Right cardiac atrium (tissue), 5 donors: ENCODE measurements at regions not wholly inside any gene's neighbourhood (a gene's known extent, or its start where the extent isn't known, plus 50 kb on each side); places are given as distances from the start of the nearest gene placed in this dataset.

Experiments
- ATAC-seq, 2 donors: fragments of 200-7000 bp; cut with Tn5 transposase; one replicate each; pipeline versions ENCODE4 v1.8.0 to v1.9.1; 2020; ENCODE audit warnings: moderate library complexity in 2 of 2, mild to moderate bottlenecking in 1 of 2
- DNase-seq, 3 donors: peaks; one replicate each; pipeline ENCODE4 v3.0.0-alpha.2; 2020
- H3K27ac ChIP-seq: one replicate; pipeline ENCODE4 v1.5.1; 2013; ENCODE audit warnings: mild to moderate bottlenecking, low read length, control low read depth, moderate library complexity
- H3K27me3 ChIP-seq: one replicate; pipeline ENCODE4 v1.6.1; 2013; ENCODE audit not compliant: control insufficient read depth, insufficient read depth
- H3K4me1 ChIP-seq: one replicate; pipeline ENCODE4 v1.6.1; 2013; ENCODE audit warnings: low read length; ENCODE audit not compliant: control insufficient read depth, insufficient read depth
- H3K4me3 ChIP-seq: one replicate; pipeline ENCODE4 v1.5.1; 2013; ENCODE audit warnings: low read length, control low read depth
- H3K9me3 ChIP-seq: one replicate; pipeline ENCODE4 v1.6.1; 2013; ENCODE audit warnings: low read length; ENCODE audit not compliant: control insufficient read depth
- WGBS: extraction: QIAGEN DNeasy Blood & Tissue Kit; methylation state at CpG from one replicate; pipeline ENCODE4 v1.1.7; 2013; 5-methylcytosine and 5-hydroxymethylcytosine counted together
- intact Hi-C, 4 donors: fragments of 100-400 bp; cut with DNase I; formaldehyde crosslinking; loops; one replicate each; pipeline versions ENCODE4 v1.11.0 to v1.14.0; 2022 to 2023
- donor health status: healthy with polysubstance abuse.
- donor health status: DM: no; HTN: yes; CAD: no.
- donor health status: DM: no; HTN: no; CAD: no.
- donor health status: DM: no; HTN: yes; CAD: no; lungs with severe emphysema.
- donor health status: DM: yes; HTN: yes; CAD: no.

- ATAC-seq (no peak), DNase-seq (no peak)
- no peak overlapping the region for H3K27ac ChIP-seq
- intact Hi-C loops = no loop called here
- H3K27me3 ChIP-seq = no peaks in the 10 kb centered on the region
- H3K9me3 ChIP-seq = no peaks in the 10 kb centered on the region
- no peaks in the 10 kb centered on the region for H3K4me1 ChIP-seq
- H3K4me3 ChIP-seq = no peak overlapping the region
These were observed 507.5 kb upstream of the SORCS1 start for GRCh38 chr10:107671960-107672359.

- no peak overlapping the region for H3K27ac ChIP-seq
- intact Hi-C loops = no loop called here
- no peaks in the 10 kb centered on the region for H3K9me3 ChIP-seq
- DNase-seq (no peak), ATAC-seq (no peak)
- WGBS = 48% methylated on average over 5 of the region's 5 CpGs
- H3K27me3 ChIP-seq = no peaks in the 10 kb centered on the region
- H3K4me3 ChIP-seq = no peak overlapping the region
- no peaks in the 10 kb centered on the region for H3K4me1 ChIP-seq
These were observed 501.7 kb upstream of the SORCS1 start for GRCh38 chr10:107666214-107666613.

- ATAC-seq = no peak
- Histone ChIP-seq H3K4me3 (no peak overlapping the region), H3K4me1 (no peaks in the 10 kb centered on the region), H3K9me3 (no peaks in the 10 kb centered on the region), H3K27ac (no peak overlapping the region), H3K27me3 (no peaks in the 10 kb centered on the region)
- intact Hi-C loops = no loop called here
- DNase-seq = no peak
- WGBS = 80% methylated on average over 4 of the region's 4 CpGs
These were observed 501.0 kb upstream of the SORCS1 start for GRCh38 chr10:107665459-107665858.

GRCh38 chr10:107657851-107658250, 493.3 kb upstream of the SORCS1 start:
- intact Hi-C loops = no loop called here
- Histone ChIP-seq H3K4me3 (no peak overlapping the region), H3K9me3 (no peaks in the 10 kb centered on the region), H3K27ac (no peak overlapping the region), H3K4me1 (no peaks in the 10 kb centered on the region), H3K27me3 (no peaks in the 10 kb centered on the region)
- 51% methylated on average over 3 of the region's 3 CpGs for WGBS
- ATAC-seq (no peak), DNase-seq (no peak)

- Histone ChIP-seq H3K4me3 (no peak overlapping the region), H3K9me3 (no peaks in the 10 kb centered on the region), H3K27me3 (no peaks in the 10 kb centered on the region), H3K27ac (no peak overlapping the region), H3K4me1 (no peaks in the 10 kb centered on the region)
- ATAC-seq = no peak
- no peak for DNase-seq
- intact Hi-C loops = no loop called here
These were observed 492.4 kb upstream of the SORCS1 start for GRCh38 chr10:107656932-107657331.

GRCh38 chr10:107653832-107654287, 489.4 kb upstream of the SORCS1 start:
- Histone ChIP-seq H3K27ac (no peak overlapping the region), H3K4me1 (no peaks in the 10 kb centered on the region), H3K4me3 (peak overlapping the region; percentile 54), H3K27me3 (no peaks in the 10 kb centered on the region), H3K9me3 (no peaks in the 10 kb centered on the region)
- DNase-seq (no peak), ATAC-seq (peak; percentile 74 to 85)
- intact Hi-C loops = no loop called here
- WGBS = 10% methylated on average over 5 of the region's 5 CpGs

GRCh38 chr10:107650939-107651338, 486.4 kb upstream of the SORCS1 start:
- Histone ChIP-seq H3K9me3 (no peaks in the 10 kb centered on the region), H3K27ac (no peak overlapping the region), H3K4me1 (no peaks in the 10 kb centered on the region), H3K27me3 (no peaks in the 10 kb centered on the region), H3K4me3 (no peak overlapping the region)
- no peak for ATAC-seq
- intact Hi-C loops = no loop called here
- no peak for DNase-seq

GRCh38 chr10:107649249-107649648, 484.7 kb upstream of the SORCS1 start:
- 84% methylated on average over 4 of the region's 4 CpGs for WGBS
- ATAC-seq = no peak
- Histone ChIP-seq H3K4me3 (no peak overlapping the region), H3K27ac (no peak overlapping the region), H3K9me3 (no peaks in the 10 kb centered on the region), H3K27me3 (no peaks in the 10 kb centered on the region), H3K4me1 (no peaks in the 10 kb centered on the region)
- no peak for DNase-seq
- intact Hi-C loops = no loop called here

GRCh38 chr10:107647462-107647861, 483.0 kb upstream of the SORCS1 start:
- intact Hi-C loops = no loop called here
- DNase-seq (no peak), ATAC-seq (no peak)
- Histone ChIP-seq H3K4me3 (no peak overlapping the region), H3K9me3 (no peaks in the 10 kb centered on the region), H3K4me1 (no peaks in the 10 kb centered on the region), H3K27me3 (no peaks in the 10 kb centered on the region), H3K27ac (no peak overlapping the region)
- 84% methylated on average over 1 of the region's 1 CpG for WGBS

- no peak for DNase-seq
- no peak for ATAC-seq
- 67% methylated on average over 4 of the region's 4 CpGs for WGBS
- H3K9me3 ChIP-seq = no peaks in the 10 kb centered on the region
- intact Hi-C loops = no loop called here
- no peaks in the 10 kb centered on the region for H3K27me3 ChIP-seq
- H3K27ac ChIP-seq = no peak overlapping the region
- H3K4me3 ChIP-seq = no peak overlapping the region
- H3K4me1 ChIP-seq = no peaks in the 10 kb centered on the region
These were observed 467.4 kb upstream of the SORCS1 start for GRCh38 chr10:107631876-107632275.

- WGBS = 84% methylated on average over 3 of the region's 3 CpGs
- Histone ChIP-seq H3K4me1 (no peaks in the 10 kb centered on the region), H3K4me3 (no peak overlapping the region), H3K27ac (no peak overlapping the region), H3K27me3 (no peaks in the 10 kb centered on the region), H3K9me3 (no peaks in the 10 kb centered on the region)
- DNase-seq (no peak), ATAC-seq (no peak)
- intact Hi-C loops = no loop called here
These were observed 462.4 kb upstream of the SORCS1 start for GRCh38 chr10:107626862-107627261.

- WGBS = 79% methylated on average over 3 of the region's 3 CpGs
- ATAC-seq (no peak), DNase-seq (no peak)
- Histone ChIP-seq H3K9me3 (no peaks in the 10 kb centered on the region), H3K27me3 (no peaks in the 10 kb centered on the region), H3K4me3 (no peak overlapping the region), H3K4me1 (no peaks in the 10 kb centered on the region), H3K27ac (no peak overlapping the region)
- intact Hi-C loops = no loop called here
These were observed 458.8 kb upstream of the SORCS1 start for GRCh38 chr10:107623292-107623691.
